Vagina (tissue), 2 donors: ENCODE measurements at regions not wholly inside any gene's neighbourhood (a gene's known extent, or its start where the extent isn't known, plus 50 kb on each side); places are given as distances from the start of the nearest gene placed in this dataset.

ENCODE experiments used
- DNase-seq, 2 donors: peaks; one replicate each; pipeline ENCODE4 v3.0.0-alpha.2; 2017; ENCODE audit errors: extremely low spot score in 2 of 2
- H3K27ac ChIP-seq: fragments of 200-600 bp; sonication (generic); one replicate; pipeline ENCODE4 v1.5.1; 2019
- H3K27me3 ChIP-seq: fragments of 200-600 bp; sonication (generic); one replicate; pipeline ENCODE4 v1.5.1; 2019
- H3K36me3 ChIP-seq, 2 donors: fragments of 200-600 bp; sonication (generic); one replicate each; pipeline ENCODE4 v1.5.1; 2017 to 2019
- H3K4me1 ChIP-seq: fragments of 200-600 bp; sonication (generic); one replicate; pipeline ENCODE4 v1.5.1; 2019
- H3K4me3 ChIP-seq, 2 donors: fragments of 200-600 bp; sonication (generic); 1 replicate in 1 of 2; 2 replicates in 1 of 2; pipeline ENCODE4 v1.5.1; 2016 to 2019
- H3K9me3 ChIP-seq: fragments of 200-600 bp; sonication (generic); one replicate; pipeline ENCODE4 v1.5.1; 2019
- POLR2A ChIP-seq, 2 donors: fragments of 450-650 bp; IDR thresholded peaks; one replicate each; pipeline ENCODE4 v1.6.1; 2017; ENCODE audit warnings: antibody characterized with exemption in 2 of 2, mild to moderate bottlenecking in 2 of 2, moderate library complexity in 2 of 2
- POLR2AphosphoS5 ChIP-seq, 2 donors: sonication (generic); formaldehyde crosslinking; IDR thresholded peaks; one replicate each; pipeline ENCODE4 v1.9.0; 2017; ENCODE audit warnings: antibody characterized with exemption in 2 of 2, mild to moderate bottlenecking in 2 of 2, low read depth in 1 of 2; ENCODE audit not compliant: insufficient read depth in 1 of 2
- intact Hi-C: fragments of 100-400 bp; cut with DNase I; formaldehyde crosslinking; loops from one replicate; pipeline ENCODE4 v1.15.1; 2023
- TF ChIP-seq, protein P1 (sequence below), 3 experiments: fragments of 450-650 bp in 2 of 3; fragments of 200-600 bp in 1 of 3; sonication (generic) in 1 of 3; IDR thresholded peaks; one replicate each; pipeline ENCODE4 v1.5.1; 2017 to 2019; ENCODE audit warnings: antibody characterized with exemption in 3 of 3, mild to moderate bottlenecking in 2 of 3, moderate library complexity in 2 of 3

DNA sequence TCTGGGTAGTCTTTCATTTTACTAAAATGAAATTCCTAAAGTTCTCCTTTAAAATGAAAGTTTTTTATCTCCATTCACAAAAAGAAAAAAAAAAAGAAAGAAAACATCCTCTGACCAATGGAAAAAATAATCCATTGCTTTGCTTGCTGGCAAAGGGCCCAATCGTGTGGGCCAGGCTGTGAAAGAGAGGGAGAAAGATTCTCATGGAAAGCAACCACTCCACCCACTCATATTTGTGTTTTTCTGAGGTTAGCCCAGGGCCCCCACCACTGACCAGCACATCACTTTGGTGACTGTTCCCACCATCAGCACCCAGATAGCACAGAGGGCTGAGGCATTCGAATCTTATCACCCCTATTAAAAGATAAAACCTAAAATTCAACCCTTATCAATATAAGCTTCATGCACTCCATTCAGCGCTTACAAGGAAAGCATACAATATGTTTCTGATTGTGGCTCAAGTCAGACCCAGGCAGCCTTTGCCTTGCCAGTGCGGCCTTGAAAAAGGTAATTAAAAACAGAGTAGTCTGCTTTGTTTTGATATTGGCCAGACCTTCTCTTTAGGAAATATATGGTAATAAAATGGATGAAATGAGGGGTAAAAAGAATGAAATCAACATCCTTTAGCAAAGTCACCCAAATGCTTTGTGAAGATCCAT lies 192.8 kb downstream of the ETS1 start:
- Histone ChIP-seq H3K36me3 (no peaks in the 10 kb centered on the region), H3K9me3 (no peaks in the 10 kb centered on the region), H3K4me3 (no peak overlapping the region), H3K27ac (peak overlapping the region; percentile 3), H3K27me3 (no peaks in the 10 kb centered on the region), H3K4me1 (peaks cover 6% of the 10 kb centered on the region)
- intact Hi-C loops, result no loop called here
- no peak for DNase-seq
- TF ChIP-seq POLR2A (IDR thresholded peaks at IDR 0.05), result no peak
- TF ChIP-seq, protein P1, sequence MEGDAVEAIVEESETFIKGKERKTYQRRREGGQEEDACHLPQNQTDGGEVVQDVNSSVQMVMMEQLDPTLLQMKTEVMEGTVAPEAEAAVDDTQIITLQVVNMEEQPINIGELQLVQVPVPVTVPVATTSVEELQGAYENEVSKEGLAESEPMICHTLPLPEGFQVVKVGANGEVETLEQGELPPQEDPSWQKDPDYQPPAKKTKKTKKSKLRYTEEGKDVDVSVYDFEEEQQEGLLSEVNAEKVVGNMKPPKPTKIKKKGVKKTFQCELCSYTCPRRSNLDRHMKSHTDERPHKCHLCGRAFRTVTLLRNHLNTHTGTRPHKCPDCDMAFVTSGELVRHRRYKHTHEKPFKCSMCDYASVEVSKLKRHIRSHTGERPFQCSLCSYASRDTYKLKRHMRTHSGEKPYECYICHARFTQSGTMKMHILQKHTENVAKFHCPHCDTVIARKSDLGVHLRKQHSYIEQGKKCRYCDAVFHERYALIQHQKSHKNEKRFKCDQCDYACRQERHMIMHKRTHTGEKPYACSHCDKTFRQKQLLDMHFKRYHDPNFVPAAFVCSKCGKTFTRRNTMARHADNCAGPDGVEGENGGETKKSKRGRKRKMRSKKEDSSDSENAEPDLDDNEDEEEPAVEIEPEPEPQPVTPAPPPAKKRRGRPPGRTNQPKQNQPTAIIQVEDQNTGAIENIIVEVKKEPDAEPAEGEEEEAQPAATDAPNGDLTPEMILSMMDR (IDR thresholded peaks at IDR 0.05), result no peak
- no peak for TF ChIP-seq POLR2AphosphoS5 (IDR thresholded peaks at IDR 0.05; ENCODE audit: insufficient read depth in 1 of 2, low read depth in 1 of 2)

DNA sequence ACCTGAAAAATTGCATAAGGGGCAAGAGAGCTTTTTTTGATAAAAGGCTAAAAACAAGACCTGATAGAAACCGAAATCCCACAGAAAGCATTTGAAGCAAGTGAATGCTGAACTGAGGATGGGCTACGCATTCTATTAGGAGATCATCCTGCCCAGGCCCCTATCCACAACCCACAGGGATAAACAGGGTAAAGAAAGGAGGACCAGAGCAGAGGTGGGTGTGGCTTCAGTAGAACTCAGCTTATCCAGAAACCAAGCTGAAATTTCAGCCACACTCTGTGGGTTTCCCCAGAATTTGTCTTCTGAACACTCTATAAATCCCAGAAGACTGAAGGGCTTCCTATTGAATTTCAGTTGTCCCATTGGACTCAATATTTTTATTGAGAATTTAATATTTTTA lies 195.1 kb downstream of the ETS1 start:
- Histone ChIP-seq H3K36me3 (no peaks in the 10 kb centered on the region), H3K27me3 (no peaks in the 10 kb centered on the region), H3K27ac (no peak overlapping the region), H3K9me3 (no peaks in the 10 kb centered on the region), H3K4me1 (peaks cover 6% of the 10 kb centered on the region), H3K4me3 (no peak overlapping the region)
- intact Hi-C loops, result no loop called here
- no peak for TF ChIP-seq POLR2AphosphoS5 (IDR thresholded peaks at IDR 0.05; ENCODE audit: insufficient read depth in 1 of 2, low read depth in 1 of 2)
- TF ChIP-seq, protein P1 (IDR thresholded peaks at IDR 0.05), result no peak
- no peak for TF ChIP-seq POLR2A (IDR thresholded peaks at IDR 0.05)
- no peak for DNase-seq

DNA sequence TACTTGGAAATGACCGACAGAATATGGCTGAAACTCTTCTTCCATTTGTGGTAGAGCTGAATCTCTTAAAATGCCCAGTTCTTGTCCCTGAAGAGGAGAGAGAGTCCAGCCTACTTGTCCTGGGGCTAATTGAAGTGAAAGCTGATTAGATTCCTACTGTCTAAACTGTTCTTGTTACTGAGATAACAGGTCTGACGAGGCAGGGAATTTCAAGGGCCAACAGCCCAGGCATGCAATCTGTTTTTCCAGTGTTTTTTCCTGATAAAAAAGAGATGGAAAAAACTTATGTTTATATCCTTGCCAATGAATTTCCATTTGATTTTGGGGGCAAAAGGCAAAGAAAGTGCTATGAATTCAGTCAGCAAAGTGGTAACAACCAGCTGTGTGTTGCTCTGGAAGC lies 195.5 kb downstream of the ETS1 start:
- Histone ChIP-seq H3K36me3 (no peaks in the 10 kb centered on the region), H3K27ac (no peak overlapping the region), H3K9me3 (no peaks in the 10 kb centered on the region), H3K4me3 (no peak overlapping the region), H3K4me1 (peaks cover 6% of the 10 kb centered on the region), H3K27me3 (no peaks in the 10 kb centered on the region)
- DNase-seq, result no peak
- intact Hi-C loops, result no loop called here
- no peak for TF ChIP-seq POLR2AphosphoS5 (IDR thresholded peaks at IDR 0.05; ENCODE audit: insufficient read depth in 1 of 2, low read depth in 1 of 2)

GRCh38 chr11:128390246-128390645 lies 197.1 kb downstream of the ETS1 start:
- no peak for DNase-seq
- intact Hi-C loops, result no loop called here
- Histone ChIP-seq H3K27ac (no peak overlapping the region), H3K4me1 (peaks cover 6% of the 10 kb centered on the region), H3K4me3 (no peak overlapping the region), H3K9me3 (no peaks in the 10 kb centered on the region), H3K27me3 (no peaks in the 10 kb centered on the region), H3K36me3 (no peaks in the 10 kb centered on the region)
- TF ChIP-seq, protein P1 (IDR thresholded peaks at IDR 0.05), result no peak
- TF ChIP-seq POLR2AphosphoS5 (IDR thresholded peaks at IDR 0.05; ENCODE audit: insufficient read depth in 1 of 2, low read depth in 1 of 2) (no peak), POLR2A (IDR thresholded peaks at IDR 0.05) (no peak)

DNA sequence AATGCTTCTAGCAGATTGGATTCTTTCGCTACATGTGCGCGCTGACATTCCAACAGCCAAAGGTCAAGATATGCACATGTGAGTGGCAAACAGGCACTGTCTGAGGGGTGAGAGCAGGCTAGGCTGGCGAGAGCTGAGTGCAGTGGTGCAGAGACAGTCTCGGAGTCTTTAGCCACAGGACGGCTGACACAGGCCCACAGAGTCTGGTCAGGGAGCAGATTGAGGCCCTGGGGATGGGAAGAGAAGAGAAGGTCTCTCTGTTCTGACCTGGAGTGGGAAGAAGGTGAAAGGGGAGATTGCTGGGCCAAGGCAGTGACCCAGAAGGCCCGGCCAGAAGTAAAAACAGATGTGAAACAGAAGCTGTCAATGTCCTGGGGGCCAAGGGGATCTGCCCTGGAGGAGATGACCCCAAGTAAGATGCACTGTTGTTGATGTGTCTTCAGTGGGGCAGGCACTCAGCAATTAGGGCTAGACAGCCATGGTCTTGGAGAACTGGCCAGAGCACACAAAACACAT lies 197.8 kb downstream of the ETS1 start:
- intact Hi-C loops, result no loop called here

More for the DNA sequence above, 197.8 kb downstream of the ETS1 start:
- TF ChIP-seq POLR2A (IDR thresholded peaks at IDR 0.05), result no peak
- TF ChIP-seq POLR2AphosphoS5 (IDR thresholded peaks at IDR 0.05; ENCODE audit: insufficient read depth in 1 of 2, low read depth in 1 of 2), result no peak
- TF ChIP-seq, protein P1 (IDR thresholded peaks at IDR 0.05), result no peak
- H3K27me3 ChIP-seq, result no peaks in the 10 kb centered on the region
- no peak for DNase-seq
- H3K36me3 ChIP-seq, result no peaks in the 10 kb centered on the region
- H3K9me3 ChIP-seq, result no peaks in the 10 kb centered on the region
- H3K4me1 ChIP-seq, result peaks cover 6% of the 10 kb centered on the region
- H3K4me3 ChIP-seq, result no peak overlapping the region
- H3K27ac ChIP-seq, result no peak overlapping the region
